ENCODE measurements at regions not wholly inside any gene's neighbourhood (a gene's known extent, or its start where the extent isn't known, plus 50 kb on each side); places are given as distances from the start of the nearest gene placed in this dataset.

GRCh38 chr12:86917121-86917520 is 660.9 kb upstream of the MGAT4C start:
- H3K4me1 Mint-ChIP-seq (ENCODE audit: low read depth) = no peaks in the 10 kb centered on the region
- peaks cover 5% of the 10 kb centered on the region; the same call in 1 of the 2 replicates for H3K36me3 Mint-ChIP-seq (ENCODE audit: low read depth)
- DNase-seq = no peak
- H3K9me3 Mint-ChIP-seq = peaks cover 33% of the 10 kb centered on the region
- no peak for TF ChIP-seq CTCF (IDR thresholded peaks at IDR 0.05)
- H3K27me3 Mint-ChIP-seq (ENCODE audit: insufficient read depth) = peaks cover 1% of the 10 kb centered on the region
- H3K27ac Mint-ChIP-seq = no peak overlapping the region
- no peak overlapping the region for H3K4me3 Mint-ChIP-seq

DNA sequence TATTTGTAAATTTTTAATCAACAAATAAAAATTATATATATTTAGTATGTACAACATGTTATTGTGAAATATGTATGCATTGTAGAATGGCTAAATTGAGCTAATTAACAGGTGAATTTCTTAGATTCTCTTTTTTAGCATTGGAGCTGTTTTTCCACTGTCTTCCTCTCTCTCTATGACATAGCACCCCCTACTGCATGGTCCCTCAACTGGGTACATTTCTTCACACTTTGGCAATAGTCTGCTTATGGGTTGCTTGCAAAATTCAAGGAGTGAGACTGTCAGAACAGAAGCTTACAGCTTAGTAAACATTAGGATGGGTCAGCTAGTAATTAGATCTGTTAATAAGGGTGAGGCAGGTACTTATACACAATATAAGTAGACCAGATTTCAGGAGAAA is 658.5 kb upstream of the MGAT4C start:
- H3K4me3 Mint-ChIP-seq = no peak overlapping the region
- DNase-seq = peak; percentile 1
- H3K9me3 Mint-ChIP-seq = peaks cover 27% of the 10 kb centered on the region
- H3K27ac Mint-ChIP-seq = no peak overlapping the region
- peaks cover 2% of the 10 kb centered on the region for H3K27me3 Mint-ChIP-seq (ENCODE audit: insufficient read depth)
- TF ChIP-seq CTCF (IDR thresholded peaks at IDR 0.05) = peak; percentile 45; the same call in 1 of the 2 replicates
- H3K36me3 Mint-ChIP-seq (ENCODE audit: low read depth) = peaks cover 5% of the 10 kb centered on the region; the same call in 1 of the 2 replicates
- no peaks in the 10 kb centered on the region for H3K4me1 Mint-ChIP-seq (ENCODE audit: low read depth)

DNA sequence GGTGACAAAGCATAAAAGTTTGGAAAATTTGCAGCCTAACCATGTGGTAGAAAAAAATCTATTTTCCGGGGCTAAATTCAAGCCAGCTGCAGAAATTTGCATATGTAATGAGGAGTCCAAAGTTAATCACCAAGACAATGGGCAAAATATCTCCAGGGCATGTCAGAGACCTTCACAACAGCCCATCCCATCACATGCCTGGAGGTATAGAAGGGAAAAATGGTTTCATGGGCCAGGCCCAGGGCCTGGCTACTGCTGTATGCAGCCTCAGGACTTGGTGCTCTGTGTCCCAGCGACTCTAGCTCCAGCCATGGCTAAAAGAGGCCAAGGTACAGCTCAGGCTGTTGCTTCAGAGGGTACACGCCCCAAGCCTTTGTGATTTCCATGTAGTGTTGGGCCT is 655.8 kb upstream of the MGAT4C start:
- no peak overlapping the region for H3K4me3 Mint-ChIP-seq
- no peak for DNase-seq
- H3K27me3 Mint-ChIP-seq (ENCODE audit: insufficient read depth) = peaks cover 2% of the 10 kb centered on the region; the same call in 1 of the 2 replicates
- H3K36me3 Mint-ChIP-seq (ENCODE audit: low read depth) = no peaks in the 10 kb centered on the region
- TF ChIP-seq CTCF (IDR thresholded peaks at IDR 0.05) = no peak
- no peak overlapping the region for H3K27ac Mint-ChIP-seq
- H3K4me1 Mint-ChIP-seq (ENCODE audit: low read depth) = no peaks in the 10 kb centered on the region
- H3K9me3 Mint-ChIP-seq = peaks cover 10% of the 10 kb centered on the region

GRCh38 chr12:86903159-86903558 is 647.0 kb upstream of the MGAT4C start:
- no peak overlapping the region for H3K27ac Mint-ChIP-seq
- peaks cover 26% of the 10 kb centered on the region for H3K9me3 Mint-ChIP-seq
- H3K27me3 Mint-ChIP-seq (ENCODE audit: insufficient read depth) = no peaks in the 10 kb centered on the region
- H3K36me3 Mint-ChIP-seq (ENCODE audit: low read depth) = no peaks in the 10 kb centered on the region; the same call in 1 of the 2 replicates
- TF ChIP-seq CTCF (IDR thresholded peaks at IDR 0.05) = no peak
- H3K4me1 Mint-ChIP-seq (ENCODE audit: low read depth) = no peaks in the 10 kb centered on the region
- no peak for DNase-seq
- H3K4me3 Mint-ChIP-seq = no peak overlapping the region

DNA sequence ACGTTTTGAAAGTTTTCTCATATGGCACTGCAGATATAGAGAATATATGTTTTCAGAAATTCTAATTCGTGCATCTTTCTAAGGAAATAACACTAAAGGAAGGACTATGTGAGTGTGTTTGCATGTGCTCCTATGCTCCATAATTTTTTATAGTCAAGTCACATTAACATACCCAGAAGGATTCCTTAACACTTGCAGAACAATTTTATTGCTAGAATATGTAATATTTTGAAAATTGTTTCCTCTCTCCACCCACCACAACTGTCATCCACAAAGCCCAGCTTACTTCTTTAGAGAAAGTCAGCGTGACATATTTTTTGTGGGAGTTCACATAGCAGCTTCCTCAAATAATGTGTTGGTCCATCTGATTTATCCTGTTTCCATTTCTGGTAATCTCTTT is 604.6 kb upstream of the MGAT4C start:
- no peaks in the 10 kb centered on the region for H3K36me3 Mint-ChIP-seq (ENCODE audit: low read depth)
- H3K4me1 Mint-ChIP-seq (ENCODE audit: low read depth) = no peaks in the 10 kb centered on the region
- peaks cover 13% of the 10 kb centered on the region for H3K9me3 Mint-ChIP-seq
- no peaks in the 10 kb centered on the region for H3K27me3 Mint-ChIP-seq (ENCODE audit: insufficient read depth)
- no peak overlapping the region for H3K27ac Mint-ChIP-seq
- no peak for DNase-seq
- TF ChIP-seq CTCF (IDR thresholded peaks at IDR 0.05) = no peak
- no peak overlapping the region for H3K4me3 Mint-ChIP-seq

DNA sequence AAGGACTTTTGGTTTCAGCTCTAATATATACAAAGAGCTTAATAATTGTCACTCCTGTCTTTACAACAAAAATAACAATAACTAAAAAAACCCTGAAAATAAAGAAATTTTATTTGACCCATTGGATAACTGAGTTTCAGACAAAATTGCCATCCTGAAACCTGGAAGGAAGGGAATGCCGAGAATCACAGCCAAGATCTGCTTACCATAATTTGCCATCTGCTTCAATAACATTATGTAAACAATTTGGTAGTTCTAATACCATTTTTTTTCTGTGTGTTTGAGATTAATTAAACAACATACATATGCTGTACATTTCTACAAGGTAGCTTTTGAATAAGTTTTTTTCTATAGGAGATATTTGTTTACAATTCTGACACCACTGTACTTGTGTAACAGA is 596.3 kb upstream of the MGAT4C start:
- Mint-ChIP-seq H3K9me3 (no peaks in the 10 kb centered on the region; the same call in 1 of the 2 replicates), H3K4me1 (ENCODE audit: low read depth) (no peaks in the 10 kb centered on the region), H3K27me3 (ENCODE audit: insufficient read depth) (no peaks in the 10 kb centered on the region), H3K36me3 (ENCODE audit: low read depth) (no peaks in the 10 kb centered on the region), H3K4me3 (no peak overlapping the region), H3K27ac (no peak overlapping the region)
- no peak for TF ChIP-seq CTCF (IDR thresholded peaks at IDR 0.05)
- no peak for DNase-seq
